Inferior parietal cortex (tissue), 1 donor: ENCODE measurements at regions not wholly inside any gene's neighbourhood (a gene's known extent, or its start where the extent isn't known, plus 50 kb on each side); places are given as distances from the start of the nearest gene placed in this dataset.
"Not testable (repeated sequence)": the region's sequence is repeated elsewhere in the genome, so short reads cannot be mapped to it uniquely, and the experiment has no call there.

Source experiments
- DNase-seq: peaks from one replicate; pipeline ENCODE4 v3.0.0-alpha.2; 2016; ENCODE audit errors: extremely low spot score

DNA sequence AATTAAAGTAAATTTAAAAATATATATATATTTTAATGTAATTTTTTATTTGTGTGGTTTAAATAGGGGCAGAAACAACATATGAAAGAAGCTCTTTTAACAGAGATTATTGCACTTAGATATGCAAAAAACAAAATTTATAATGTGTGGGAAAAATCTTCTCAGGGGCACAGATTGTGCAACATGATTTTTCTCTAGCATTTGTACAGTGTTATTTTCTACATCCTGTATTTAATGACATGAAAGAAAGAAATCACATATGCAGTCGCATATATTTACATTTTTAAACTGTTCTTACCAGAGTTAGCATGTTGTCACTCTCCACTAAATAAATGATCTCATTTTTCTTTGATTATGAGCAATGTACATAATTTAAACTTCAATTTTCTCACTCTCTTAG lies 265.3 kb upstream of the CTNND2 start:
- DNase-seq, result no peak

DNA sequence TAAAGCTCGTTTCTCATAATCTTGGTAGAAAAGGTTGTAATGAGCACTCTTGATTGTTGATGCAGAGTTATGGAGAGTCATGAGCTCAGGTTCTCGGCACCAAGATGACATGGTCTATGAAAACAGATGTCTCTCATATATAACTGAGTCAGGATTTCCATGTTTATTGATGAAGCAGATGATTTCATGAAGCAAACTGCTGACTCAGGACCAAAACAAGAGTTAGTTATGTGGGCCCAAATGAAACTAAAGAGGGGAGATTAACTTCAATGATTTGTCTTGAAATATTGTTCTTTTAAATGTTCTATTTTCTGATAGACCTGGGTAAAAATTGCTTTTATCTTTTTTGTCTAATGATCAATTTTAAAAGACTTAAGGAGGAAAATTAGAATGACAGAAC lies 258.6 kb upstream of the CTNND2 start:
- no peak for DNase-seq

DNA sequence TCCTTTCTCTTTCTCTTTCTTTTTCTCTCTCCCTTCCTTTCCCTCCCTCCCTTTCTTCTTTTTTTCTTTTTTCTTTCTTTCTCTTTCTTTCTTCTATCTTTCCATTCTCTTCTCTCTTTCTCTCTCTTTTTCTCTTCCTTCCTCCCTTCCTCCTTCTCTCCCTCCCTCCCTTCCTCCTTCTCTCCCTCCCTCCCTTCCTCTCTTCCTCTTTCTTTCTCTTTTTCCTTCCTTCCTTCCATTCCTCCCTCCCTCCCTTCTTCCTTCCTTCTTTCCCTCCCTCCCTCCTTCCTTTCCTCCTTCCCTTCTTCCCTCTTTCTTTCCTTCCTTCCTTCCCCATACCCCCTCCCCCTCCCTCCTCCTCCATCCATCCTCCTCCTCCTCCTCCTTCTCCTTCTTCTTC lies 243.3 kb upstream of the CTNND2 start:
- no peak for DNase-seq

DNA sequence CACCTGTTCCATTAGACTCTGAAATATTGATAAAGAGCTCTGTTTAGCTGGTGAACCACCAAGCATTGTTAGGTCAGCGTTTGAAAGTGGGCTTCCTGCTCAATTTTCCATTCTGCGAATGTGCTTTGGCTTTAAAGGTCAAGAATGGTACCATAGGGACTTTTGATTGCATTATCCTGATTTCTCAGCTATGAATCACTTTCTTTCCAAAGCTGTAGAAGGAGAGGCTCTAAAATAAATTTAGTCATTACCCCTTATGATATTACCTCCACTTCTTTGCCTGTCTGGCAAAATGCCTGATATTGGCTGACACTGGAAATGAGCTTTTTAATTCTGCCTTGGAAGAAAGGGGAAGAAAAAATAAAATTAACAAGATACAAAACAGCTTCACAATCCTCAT lies 237.2 kb upstream of the CTNND2 start:
- DNase-seq, result no peak

DNA sequence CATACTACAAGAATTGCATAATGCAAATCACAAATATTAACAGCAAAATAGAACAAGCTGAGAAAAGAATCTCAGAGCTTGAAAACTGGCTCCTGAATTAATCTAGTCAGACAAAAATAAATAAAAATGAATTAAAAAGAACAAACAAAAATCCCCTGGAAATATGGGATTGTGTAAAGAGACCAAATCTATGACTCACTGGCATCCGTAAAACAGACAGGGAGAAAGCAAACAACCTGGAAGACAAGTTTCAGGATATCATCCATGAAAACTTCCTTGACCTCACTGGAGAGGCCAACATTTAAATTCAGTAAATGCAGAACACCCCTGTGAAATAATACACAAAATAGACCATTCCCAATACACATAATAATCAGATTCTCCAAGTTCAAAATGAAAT lies 229.3 kb upstream of the CTNND2 start:
- DNase-seq, result no peak

DNA sequence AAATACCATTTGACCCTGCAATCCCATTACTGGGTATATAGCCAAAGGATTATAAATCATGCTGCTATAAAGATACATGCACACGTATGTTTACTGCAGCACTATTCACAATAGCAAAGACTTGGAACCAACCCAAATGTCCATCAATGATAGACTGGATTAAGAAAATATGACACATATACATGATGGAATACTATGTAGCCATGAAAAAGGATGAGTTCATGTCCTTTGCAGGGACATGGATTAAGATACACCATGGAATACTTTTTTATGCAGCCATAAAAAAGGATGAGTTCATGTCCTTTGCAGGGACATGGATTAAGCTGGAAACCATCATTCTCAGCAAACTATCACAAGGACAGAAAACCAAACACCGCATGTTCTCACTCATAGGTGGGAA lies 226.8 kb upstream of the CTNND2 start:
- not testable (repeated sequence) for DNase-seq

DNA sequence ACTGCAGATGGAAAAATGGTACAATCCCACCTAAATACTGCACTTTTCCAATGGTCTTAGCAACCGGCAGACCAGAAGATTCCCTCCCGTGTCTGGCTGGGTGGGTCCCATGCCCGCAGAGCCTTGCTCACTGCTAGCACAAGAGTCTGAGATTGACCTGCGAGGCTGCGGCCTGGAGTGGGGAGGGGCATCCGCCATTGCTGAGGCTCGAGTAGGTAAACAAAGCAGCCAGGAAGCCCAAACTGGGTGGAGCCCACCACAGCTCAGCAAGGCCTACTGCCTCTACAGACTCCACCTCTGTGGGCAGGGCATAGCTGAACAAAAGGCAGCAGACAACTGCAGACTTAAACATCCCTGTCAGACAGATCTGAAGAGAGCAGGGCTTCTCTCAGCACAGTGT lies 221.6 kb upstream of the CTNND2 start:
- no peak for DNase-seq

DNA sequence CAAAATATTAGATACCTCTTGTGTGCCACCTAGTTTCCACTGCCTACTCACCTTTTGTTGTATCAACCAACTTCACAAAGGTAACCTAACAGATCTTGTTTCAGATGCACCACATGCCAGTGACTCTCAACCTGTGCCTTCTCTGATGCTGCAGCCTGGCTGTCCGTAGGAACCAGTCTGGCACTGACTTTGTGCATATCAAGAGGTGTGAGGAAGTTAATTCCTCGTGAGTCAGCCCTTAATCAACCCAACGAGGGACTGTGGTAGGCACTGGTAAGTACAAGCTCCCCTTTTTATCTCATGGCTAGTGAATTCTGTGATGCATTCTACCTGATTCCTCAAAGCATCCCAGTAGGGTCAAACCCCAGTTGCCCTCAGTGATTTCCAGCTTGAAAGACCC lies 215.4 kb upstream of the CTNND2 start:
- no peak for DNase-seq

DNA sequence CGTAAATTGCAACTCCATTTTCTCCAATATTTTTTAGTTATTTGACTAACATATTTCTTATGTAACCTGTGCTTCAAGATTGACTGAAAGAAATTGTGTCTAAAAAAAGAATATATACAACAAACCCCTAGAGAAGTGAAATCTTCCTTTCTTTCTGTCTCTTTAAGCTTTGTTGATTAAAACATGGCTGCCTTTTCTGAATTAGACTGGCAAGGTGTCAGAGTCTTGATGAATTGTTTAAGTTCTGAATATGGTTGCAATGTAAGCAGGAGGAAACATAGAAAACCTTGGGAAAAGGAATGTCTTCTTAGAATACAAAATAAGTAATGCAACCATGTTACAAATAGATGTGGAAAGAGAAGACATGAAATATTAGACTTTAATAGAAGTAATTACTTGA lies 209.8 kb upstream of the CTNND2 start:
- no peak for DNase-seq

DNA sequence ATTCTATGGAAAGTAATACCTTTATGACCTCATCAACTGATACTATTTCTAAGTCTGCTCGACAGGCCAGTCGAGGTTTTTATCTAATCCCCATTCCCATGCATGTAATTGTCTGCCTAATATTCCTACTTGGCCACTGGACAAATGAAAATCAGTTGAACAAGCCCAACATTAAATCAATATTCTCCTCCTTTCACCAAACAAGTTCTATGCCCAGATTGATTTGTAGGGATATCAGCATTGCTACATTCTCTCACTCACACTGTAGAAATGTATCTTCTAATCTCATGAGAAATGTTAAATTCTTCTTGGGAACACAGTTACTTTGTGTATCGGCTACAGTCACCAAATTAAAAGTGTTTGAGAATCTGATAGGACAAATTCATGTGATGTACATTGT lies 208.8 kb upstream of the CTNND2 start:
- DNase-seq, result no peak

DNA sequence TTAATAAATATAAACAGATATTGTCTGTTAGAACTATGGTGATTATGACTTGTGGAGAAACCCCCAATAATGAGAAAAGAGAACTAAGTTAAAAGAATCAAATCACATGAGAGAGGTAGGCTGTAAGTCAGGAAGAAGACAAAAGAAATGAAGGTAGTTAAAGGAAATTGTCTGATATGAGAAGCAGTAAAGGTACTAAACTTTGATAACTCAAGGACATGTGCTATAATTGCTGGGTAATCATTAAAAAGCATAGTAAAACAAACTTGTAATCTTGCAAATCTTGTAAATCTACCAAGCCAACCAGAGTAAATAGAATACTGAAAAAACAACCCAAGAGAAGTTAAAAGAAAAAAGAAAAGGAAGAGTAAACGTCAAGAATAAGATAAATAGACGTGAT lies 207.0 kb upstream of the CTNND2 start:
- no peak for DNase-seq

DNA sequence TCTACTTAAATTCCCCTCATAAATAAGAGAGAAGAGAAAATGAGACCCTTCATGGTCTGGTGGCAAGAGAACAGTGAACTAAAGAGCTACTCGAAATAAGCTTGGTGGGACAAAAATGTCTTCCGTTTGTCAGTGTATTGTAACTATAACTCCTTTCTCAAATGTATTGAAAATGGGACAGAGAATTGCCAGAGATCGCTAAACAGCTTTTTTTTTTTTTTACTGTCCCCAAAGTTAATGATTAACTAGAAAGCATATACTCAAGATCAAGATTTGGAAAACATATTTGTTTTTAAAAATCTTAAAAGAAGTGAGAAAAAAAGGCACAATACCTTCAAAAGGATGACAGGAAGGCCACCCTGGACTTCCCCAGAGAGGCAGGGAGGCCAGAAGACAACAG lies 206.4 kb upstream of the CTNND2 start:
- no peak for DNase-seq

DNA sequence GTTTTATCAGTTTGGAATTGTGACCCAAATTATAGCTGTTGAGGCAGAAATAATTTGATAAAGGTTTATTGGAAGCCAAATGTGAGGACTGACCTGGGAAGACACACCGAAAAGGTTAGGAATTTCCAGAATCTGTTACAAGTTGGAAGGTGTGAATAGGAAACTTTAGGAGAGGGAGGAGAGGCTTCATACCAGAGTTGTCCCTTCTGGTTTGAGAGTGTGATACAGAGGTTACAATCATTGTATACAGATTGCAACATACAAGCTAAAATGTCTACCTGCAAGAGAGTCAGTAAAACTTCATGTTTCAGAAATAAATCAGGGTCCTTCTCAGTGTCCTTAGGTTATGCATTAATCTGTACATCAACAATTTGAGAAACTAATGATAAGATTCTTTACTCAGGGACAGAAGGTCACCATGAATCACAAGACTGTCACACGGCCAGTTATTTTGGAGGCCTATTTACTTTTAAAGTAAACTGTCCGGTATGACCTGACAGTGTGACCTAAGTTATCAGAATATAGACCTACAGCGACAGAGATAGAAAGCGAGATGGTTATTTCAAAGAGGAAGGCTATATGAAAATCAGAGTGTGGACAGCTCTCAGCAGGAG lies 204.9 kb upstream of the CTNND2 start:
- no peak for DNase-seq

DNA sequence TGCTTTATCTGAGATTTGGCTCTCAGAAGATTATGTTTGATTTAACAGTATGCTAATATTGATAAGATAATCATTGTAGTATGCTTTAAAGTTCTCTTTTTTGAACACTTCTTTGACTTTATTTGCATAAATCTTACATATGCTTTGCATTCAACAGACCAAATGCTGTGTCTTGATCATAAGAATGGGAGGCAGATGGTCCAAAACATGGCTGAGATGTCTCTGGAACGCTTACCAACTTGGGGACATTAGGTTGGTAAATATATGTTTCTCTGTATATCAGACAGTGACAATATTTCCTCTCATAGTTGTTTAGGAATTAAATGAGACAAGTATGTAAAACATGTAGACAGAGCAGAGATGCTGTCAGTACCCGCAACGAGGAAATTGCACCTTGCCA lies 197.9 kb upstream of the CTNND2 start:
- no peak for DNase-seq

DNA sequence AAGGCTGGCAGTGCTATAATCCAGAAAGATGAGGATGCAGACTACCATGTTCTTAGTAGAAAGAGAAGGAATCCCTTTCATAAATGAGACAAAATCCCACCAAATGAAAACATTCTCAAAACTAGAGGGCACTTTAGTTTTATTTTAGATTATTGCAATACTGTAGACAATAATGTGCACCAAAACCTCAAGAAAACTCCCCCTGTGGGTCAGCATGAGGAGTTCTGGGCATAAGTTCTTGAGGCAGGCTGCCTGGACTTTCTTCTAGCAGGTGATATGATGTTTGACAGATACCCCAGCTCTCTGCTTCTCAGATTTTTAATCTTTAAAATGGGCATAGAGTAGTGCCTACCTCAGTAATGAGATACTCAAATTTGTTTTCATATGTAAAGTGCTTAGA lies 196.3 kb upstream of the CTNND2 start:
- no peak for DNase-seq

DNA sequence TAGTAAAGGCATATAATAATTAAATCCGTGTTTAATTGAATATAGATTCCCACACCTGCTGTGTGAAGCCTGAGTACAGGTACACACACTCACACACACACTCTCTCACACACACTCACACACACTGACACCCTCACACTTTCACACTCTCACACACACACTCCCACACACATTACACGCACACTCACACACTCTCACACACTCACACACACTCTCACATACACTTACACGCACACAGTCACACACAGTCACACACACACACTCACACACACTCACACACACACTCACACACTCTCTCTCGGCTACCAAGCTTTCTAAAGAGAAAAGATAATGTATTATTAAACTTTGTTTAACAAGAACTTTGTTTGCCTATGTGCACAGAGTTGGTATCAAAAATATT lies 195.1 kb upstream of the CTNND2 start:
- no peak for DNase-seq

DNA sequence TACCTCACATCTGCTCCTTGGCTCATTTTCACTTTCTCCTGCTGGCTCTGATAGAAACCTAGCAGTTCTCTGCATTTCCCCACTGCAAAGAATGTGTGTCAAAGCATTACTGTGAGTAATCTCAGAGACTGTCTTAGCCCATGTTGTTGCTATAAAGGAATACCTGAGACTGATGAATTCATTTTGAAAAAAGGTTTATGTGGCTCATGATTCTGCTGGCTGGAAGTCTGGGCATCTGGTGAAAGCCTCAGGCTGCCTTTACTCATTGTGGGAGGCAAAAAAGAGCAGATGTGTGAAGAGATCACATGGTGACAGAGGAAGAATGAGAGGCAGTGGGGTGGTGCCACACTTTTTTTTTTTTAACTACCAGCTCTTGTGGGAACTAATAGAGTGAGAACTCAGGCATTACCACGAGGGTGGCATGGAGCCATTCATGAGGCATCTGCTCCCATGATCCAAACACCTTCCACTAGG lies 191.6 kb upstream of the CTNND2 start:
- DNase-seq, result peak; percentile 30

DNA sequence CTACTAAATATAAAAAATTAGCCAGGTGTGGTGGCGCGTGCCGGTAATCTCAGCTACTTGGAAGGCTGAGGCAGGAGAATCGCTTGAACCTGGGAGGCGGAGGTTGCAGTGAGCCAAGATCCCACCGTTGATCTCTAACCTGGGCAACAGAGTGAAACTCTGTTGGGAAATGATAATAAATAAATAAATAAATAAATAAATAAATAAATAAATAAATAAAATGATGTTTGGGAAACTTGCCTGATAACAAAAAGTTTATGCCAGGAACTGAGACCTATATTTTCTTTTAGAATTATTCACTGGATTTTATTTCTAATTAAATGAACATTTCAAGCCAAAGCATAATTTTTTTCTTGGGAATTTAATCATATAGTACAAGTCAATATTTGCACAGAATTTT lies 189.3 kb upstream of the CTNND2 start:
- DNase-seq, result no peak

DNA sequence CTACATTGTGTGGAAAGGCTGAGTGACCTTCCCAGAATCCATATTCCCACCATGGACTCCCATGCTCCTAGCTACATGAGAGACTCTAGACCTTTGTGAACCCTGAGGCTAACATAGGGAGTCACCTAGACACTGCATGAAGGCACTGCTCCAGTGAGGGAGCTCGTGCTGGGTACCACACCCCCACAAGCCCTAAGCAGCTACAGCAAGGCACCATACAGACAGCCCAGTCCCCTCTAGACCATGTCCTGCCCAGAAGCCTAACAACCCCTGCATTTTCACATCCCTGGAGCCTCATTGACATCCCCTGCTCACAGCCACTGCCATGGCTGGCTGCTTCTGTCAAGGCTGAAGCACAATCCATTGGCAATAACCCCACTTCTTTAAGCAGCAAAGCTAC lies 176.5 kb upstream of the CTNND2 start:
- DNase-seq, result no peak

DNA sequence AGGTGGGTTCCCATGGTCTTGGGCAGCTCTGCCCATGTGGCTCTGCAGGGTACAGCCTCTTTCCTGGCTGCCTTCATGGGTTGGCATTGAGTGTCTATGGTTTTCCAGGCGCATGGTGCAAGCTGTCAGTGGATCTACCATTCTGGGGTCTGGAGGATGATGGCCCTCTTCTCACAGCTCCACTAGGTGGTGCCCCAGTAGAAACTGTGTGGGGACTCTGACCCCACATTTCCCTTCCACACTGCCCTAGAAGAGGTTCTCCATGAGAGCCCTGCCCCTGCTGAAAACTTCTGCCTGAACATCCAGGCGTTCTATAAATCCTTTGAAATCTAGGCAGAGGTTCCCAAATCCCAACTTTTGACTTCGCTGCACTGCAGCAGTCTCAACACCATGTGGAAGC lies 174.0 kb upstream of the CTNND2 start:
- not testable (repeated sequence) for DNase-seq

DNA sequence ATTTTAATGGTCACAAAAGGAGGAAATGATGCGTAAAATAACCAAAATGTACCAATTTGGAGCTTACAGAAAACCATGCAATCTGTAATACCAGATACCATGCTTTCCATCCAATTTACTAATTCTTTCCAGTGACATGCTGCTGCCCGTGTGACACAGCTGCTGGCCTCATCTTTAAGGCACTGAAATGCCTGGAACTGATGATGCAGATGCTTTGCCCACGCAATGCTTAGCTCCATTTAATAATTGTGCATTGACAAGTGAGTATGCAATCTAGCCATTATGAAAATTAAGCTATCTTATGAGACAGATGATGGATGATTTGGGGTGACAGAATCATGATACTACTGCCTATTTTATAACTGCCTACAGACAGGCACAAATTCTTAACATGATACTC lies 169.2 kb upstream of the CTNND2 start:
- DNase-seq, result no peak

DNA sequence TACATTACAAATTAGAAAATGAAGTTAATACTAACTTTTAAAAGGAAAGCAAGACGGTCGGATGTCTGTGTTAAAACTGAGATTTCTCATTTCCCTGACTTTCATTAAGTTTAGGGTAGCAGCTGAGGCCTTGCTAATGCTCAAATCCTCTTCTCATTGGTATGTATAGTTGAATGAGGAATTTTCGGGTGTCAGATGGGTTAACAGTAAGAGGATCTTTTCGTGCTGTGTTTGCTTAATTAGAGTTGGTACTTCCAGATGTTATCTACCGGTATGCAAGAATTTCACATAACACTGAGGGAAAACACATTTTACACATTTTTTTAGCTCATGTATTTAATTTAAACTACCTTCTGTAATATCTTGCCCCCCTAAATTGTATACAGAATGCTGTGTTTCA lies 168.2 kb upstream of the CTNND2 start:
- no peak for DNase-seq

DNA sequence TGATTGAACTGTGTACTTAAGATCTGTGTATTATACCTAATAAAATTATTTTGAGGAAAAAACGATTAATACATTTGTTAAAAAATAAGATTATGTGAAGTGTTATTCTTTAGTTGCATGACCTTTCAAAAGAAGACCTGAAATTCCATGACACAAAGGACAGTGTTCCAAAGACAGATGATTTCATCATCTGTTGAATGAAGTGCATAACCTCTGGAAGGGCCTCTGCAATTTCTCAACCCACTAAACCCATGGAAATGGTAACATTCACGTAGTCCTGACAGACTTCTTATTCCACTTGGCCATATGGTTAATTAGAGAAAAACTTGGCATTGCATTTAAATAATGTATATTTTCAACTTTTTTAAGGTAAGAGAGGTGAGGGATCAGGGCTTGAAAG lies 167.2 kb upstream of the CTNND2 start:
- no peak for DNase-seq

DNA sequence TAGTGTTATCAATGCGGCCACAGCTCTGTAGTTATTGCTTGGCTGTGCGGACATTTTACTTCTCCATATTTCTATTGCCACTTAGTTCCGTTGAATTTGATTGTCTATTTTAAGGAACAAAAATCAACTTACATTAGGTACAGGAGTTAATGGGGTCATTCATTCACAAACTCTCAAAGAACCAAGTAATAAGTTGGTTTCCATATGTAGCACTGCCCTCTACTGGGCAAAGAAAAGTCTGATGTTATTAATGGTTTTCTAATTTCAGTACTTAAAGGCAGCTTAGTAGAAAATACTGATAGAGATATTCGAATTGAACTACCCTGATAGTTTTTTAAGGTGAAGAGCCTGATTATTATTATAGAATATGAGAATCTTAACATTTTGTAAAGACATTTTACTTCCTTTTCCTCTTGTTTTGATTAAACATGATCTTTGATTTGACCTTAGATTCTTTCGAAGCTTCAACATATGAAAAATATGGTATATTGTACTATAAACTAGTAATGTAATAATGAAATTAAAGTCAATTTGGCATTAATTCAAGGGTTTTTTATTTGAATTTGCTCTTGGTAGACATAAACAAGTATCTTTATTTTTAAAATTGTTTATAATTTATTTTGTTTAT lies 119.5 kb upstream of the CTNND2 start:
- DNase-seq, result peak; percentile 85
